ENCODE measurements at regions not wholly inside any gene's neighbourhood (a gene's known extent, or its start where the extent isn't known, plus 50 kb on each side); places are given as distances from the start of the nearest gene placed in this dataset.
A peak's percentile ranks its signal among the peaks of the same experiment; 100 is the strongest.
"Not testable (repeated sequence)": the region's sequence is repeated elsewhere in the genome, so short reads cannot be mapped to it uniquely, and the experiment has no call there.

- H3K4me1 Mint-ChIP-seq; H3K27ac Mint-ChIP-seq; POLR2A ChIA-PET; H3K36me3 Mint-ChIP-seq (ENCODE audit: low read depth); H3K4me3 Mint-ChIP-seq; CTCF ChIA-PET; H3K27me3 Mint-ChIP-seq; DNase-seq: not testable (repeated sequence)
- peaks cover 14% of the 10 kb centered on the region for H3K9me3 Mint-ChIP-seq
Observed at GRCh38 chr4:3910161-3910950, 144.2 kb downstream of the ADRA2C start.

GRCh38 chr4:3911252-3911856 lies 145.2 kb downstream of the ADRA2C start:
- Mint-ChIP-seq H3K27me3 (no peaks in the 10 kb centered on the region), H3K4me3 (no peak overlapping the region), H3K36me3 (ENCODE audit: low read depth) (no peaks in the 10 kb centered on the region), H3K27ac (no peak overlapping the region), H3K9me3 (peaks cover 14% of the 10 kb centered on the region), H3K4me1 (no peaks in the 10 kb centered on the region)
- no peak for DNase-seq
- CTCF ChIA-PET: no interaction called here
- POLR2A ChIA-PET: no interaction called here

- POLR2A ChIA-PET; H3K27ac Mint-ChIP-seq; H3K27me3 Mint-ChIP-seq; H3K4me3 Mint-ChIP-seq; H3K4me1 Mint-ChIP-seq; CTCF ChIA-PET; DNase-seq; H3K36me3 Mint-ChIP-seq (ENCODE audit: low read depth): not testable (repeated sequence)
- H3K9me3 Mint-ChIP-seq: peaks cover 14% of the 10 kb centered on the region
Observed at GRCh38 chr4:3914511-3914910, 148.3 kb downstream of the ADRA2C start.

GRCh38 chr4:3919509-3919908 lies 153.3 kb downstream of the ADRA2C start:
- POLR2A ChIA-PET; CTCF ChIA-PET; H3K4me3 Mint-ChIP-seq; H3K27ac Mint-ChIP-seq; H3K36me3 Mint-ChIP-seq (ENCODE audit: low read depth); H3K4me1 Mint-ChIP-seq; H3K9me3 Mint-ChIP-seq; DNase-seq: not testable (repeated sequence)
- peaks cover 10% of the 10 kb centered on the region for H3K27me3 Mint-ChIP-seq

- H3K36me3 Mint-ChIP-seq (ENCODE audit: low read depth); H3K9me3 Mint-ChIP-seq: not testable (repeated sequence)
- peaks cover 14% of the 10 kb centered on the region for H3K27me3 Mint-ChIP-seq
Observed at GRCh38 chr4:3921902-3922301, 155.7 kb downstream of the ADRA2C start.

GRCh38 chr4:3925841-3926240 lies 159.7 kb downstream of the ADRA2C start:
- H3K9me3 Mint-ChIP-seq; H3K36me3 Mint-ChIP-seq (ENCODE audit: low read depth); DNase-seq; H3K4me1 Mint-ChIP-seq; H3K27ac Mint-ChIP-seq; POLR2A ChIA-PET; H3K4me3 Mint-ChIP-seq; CTCF ChIA-PET: not testable (repeated sequence)
- H3K27me3 Mint-ChIP-seq: peaks cover 29% of the 10 kb centered on the region

More at GRCh38 chr4:3921902-3922301, 155.7 kb downstream of the ADRA2C start:
- H3K4me1 Mint-ChIP-seq, CTCF ChIA-PET, H3K27ac Mint-ChIP-seq, POLR2A ChIA-PET, DNase-seq, H3K4me3 Mint-ChIP-seq: not testable (repeated sequence)

- H3K27me3 Mint-ChIP-seq: peaks cover 27% of the 10 kb centered on the region
Observed at GRCh38 chr4:3926271-3926670, 160.1 kb downstream of the ADRA2C start.

GRCh38 chr4:3926969-3927755 lies 161.0 kb downstream of the ADRA2C start:
- CTCF ChIA-PET; POLR2A ChIA-PET; H3K4me1 Mint-ChIP-seq; H3K27ac Mint-ChIP-seq; H3K9me3 Mint-ChIP-seq; H3K36me3 Mint-ChIP-seq (ENCODE audit: low read depth); H3K4me3 Mint-ChIP-seq; DNase-seq: not testable (repeated sequence)
- H3K27me3 Mint-ChIP-seq: peaks cover 27% of the 10 kb centered on the region

More at GRCh38 chr4:3926271-3926670, 160.1 kb downstream of the ADRA2C start:
- DNase-seq; H3K9me3 Mint-ChIP-seq; H3K4me3 Mint-ChIP-seq; CTCF ChIA-PET; H3K36me3 Mint-ChIP-seq (ENCODE audit: low read depth); H3K27ac Mint-ChIP-seq; H3K4me1 Mint-ChIP-seq; POLR2A ChIA-PET: not testable (repeated sequence)

- not testable (repeated sequence) for H3K9me3 Mint-ChIP-seq, H3K27ac Mint-ChIP-seq
- H3K27me3 Mint-ChIP-seq: peaks cover 27% of the 10 kb centered on the region
Observed at GRCh38 chr4:3929431-3929830, 163.2 kb downstream of the ADRA2C start.

GRCh38 chr4:3932734-3933133 lies 166.5 kb downstream of the ADRA2C start:
- H3K9me3 Mint-ChIP-seq; H3K36me3 Mint-ChIP-seq (ENCODE audit: low read depth); H3K27ac Mint-ChIP-seq; POLR2A ChIA-PET; H3K4me1 Mint-ChIP-seq; DNase-seq; H3K4me3 Mint-ChIP-seq; CTCF ChIA-PET: not testable (repeated sequence)
- peaks cover 17% of the 10 kb centered on the region for H3K27me3 Mint-ChIP-seq

More at GRCh38 chr4:3929431-3929830, 163.2 kb downstream of the ADRA2C start:
- POLR2A ChIA-PET; CTCF ChIA-PET; H3K36me3 Mint-ChIP-seq (ENCODE audit: low read depth); DNase-seq; H3K4me3 Mint-ChIP-seq; H3K4me1 Mint-ChIP-seq: not testable (repeated sequence)

- H3K27ac Mint-ChIP-seq; CTCF ChIA-PET; H3K36me3 Mint-ChIP-seq (ENCODE audit: low read depth): not testable (repeated sequence)
Observed at GRCh38 chr4:3935406-3935805, 169.2 kb downstream of the ADRA2C start.

GRCh38 chr4:3936184-3936583 lies 170.0 kb downstream of the ADRA2C start:
- no peak for DNase-seq
- Mint-ChIP-seq H3K36me3 (ENCODE audit: low read depth) (no peaks in the 10 kb centered on the region), H3K4me1 (peaks cover 6% of the 10 kb centered on the region), H3K9me3 (no peaks in the 10 kb centered on the region), H3K27ac (no peak overlapping the region), H3K4me3 (no peak overlapping the region), H3K27me3 (no peaks in the 10 kb centered on the region)
- CTCF ChIA-PET: no interaction called here
- POLR2A ChIA-PET: no interaction called here

More at GRCh38 chr4:3935406-3935805, 169.2 kb downstream of the ADRA2C start:
- DNase-seq, H3K9me3 Mint-ChIP-seq, POLR2A ChIA-PET, H3K4me1 Mint-ChIP-seq, H3K27me3 Mint-ChIP-seq, H3K4me3 Mint-ChIP-seq: not testable (repeated sequence)

GRCh38 chr4:3937849-3938562 lies 171.8 kb downstream of the ADRA2C start:
- H3K27ac Mint-ChIP-seq; H3K4me1 Mint-ChIP-seq; H3K27me3 Mint-ChIP-seq; H3K9me3 Mint-ChIP-seq; CTCF ChIA-PET; POLR2A ChIA-PET; H3K36me3 Mint-ChIP-seq (ENCODE audit: low read depth); H3K4me3 Mint-ChIP-seq: not testable (repeated sequence)
- peak; percentile 26 for DNase-seq
